ENCODE measurements at regions not wholly inside any gene's neighbourhood (a gene's known extent, or its start where the extent isn't known, plus 50 kb on each side); places are given as distances from the start of the nearest gene placed in this dataset.
"Not testable (repeated sequence)": the region's sequence is repeated elsewhere in the genome, so short reads cannot be mapped to it uniquely, and the experiment has no call there.

DNA sequence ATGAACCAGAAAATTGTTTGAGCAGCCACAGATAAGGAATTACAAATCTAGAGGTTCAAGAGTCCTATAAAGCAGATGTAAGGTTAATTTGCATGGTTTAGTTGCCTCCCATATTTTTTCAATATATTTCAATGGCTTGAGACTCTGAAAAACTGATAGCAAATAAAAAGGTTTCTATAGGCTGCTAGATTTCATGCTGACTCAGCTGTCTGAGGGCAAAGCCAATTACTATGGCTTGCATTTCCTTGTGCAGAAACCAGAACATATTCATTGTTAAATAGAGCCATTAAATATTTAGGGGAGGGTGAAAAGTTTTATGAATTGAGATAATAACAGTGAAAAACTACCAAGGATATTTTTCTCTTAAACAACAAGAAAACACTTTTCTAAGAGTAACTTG lies 278.1 kb upstream of the CADM2 start:
- TF ChIP-seq, protein P1, sequence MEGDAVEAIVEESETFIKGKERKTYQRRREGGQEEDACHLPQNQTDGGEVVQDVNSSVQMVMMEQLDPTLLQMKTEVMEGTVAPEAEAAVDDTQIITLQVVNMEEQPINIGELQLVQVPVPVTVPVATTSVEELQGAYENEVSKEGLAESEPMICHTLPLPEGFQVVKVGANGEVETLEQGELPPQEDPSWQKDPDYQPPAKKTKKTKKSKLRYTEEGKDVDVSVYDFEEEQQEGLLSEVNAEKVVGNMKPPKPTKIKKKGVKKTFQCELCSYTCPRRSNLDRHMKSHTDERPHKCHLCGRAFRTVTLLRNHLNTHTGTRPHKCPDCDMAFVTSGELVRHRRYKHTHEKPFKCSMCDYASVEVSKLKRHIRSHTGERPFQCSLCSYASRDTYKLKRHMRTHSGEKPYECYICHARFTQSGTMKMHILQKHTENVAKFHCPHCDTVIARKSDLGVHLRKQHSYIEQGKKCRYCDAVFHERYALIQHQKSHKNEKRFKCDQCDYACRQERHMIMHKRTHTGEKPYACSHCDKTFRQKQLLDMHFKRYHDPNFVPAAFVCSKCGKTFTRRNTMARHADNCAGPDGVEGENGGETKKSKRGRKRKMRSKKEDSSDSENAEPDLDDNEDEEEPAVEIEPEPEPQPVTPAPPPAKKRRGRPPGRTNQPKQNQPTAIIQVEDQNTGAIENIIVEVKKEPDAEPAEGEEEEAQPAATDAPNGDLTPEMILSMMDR (IDR thresholded peaks at IDR 0.05; ENCODE audit: low read depth, low read length, poor library complexity, severe bottlenecking) = no peak
- Histone ChIP-seq H3K9me2 (replicated peaks; ENCODE audit: control insufficient read depth, low read length) (no peaks in the 10 kb centered on the region), H3K9me3 (ENCODE audit: control insufficient read depth, insufficient read depth, low read length) (no peaks in the 10 kb centered on the region), H4K20me1 (ENCODE audit: control insufficient read depth, insufficient read depth, low read depth, low read length) (no peaks in the 10 kb centered on the region), H3K27ac (ENCODE audit: low read depth, low read length) (no peak overlapping the region), H3K4me2 (ENCODE audit: low read length) (no peak overlapping the region), H3K4me1 (ENCODE audit: control insufficient read depth, low read length) (no peaks in the 10 kb centered on the region), H3K36me3 (ENCODE audit: control insufficient read depth, low read length) (no peaks in the 10 kb centered on the region), H3K4me3 (ENCODE audit: low read length) (no peak overlapping the region), H3F3A (ENCODE audit: control insufficient read depth, insufficient read depth) (no peaks in the 10 kb centered on the region), H3K27me3 (ENCODE audit: control insufficient read depth, low read length) (no peaks in the 10 kb centered on the region), H3K79me2 (ENCODE audit: control insufficient read depth, low read length) (no peaks in the 10 kb centered on the region)

DNA sequence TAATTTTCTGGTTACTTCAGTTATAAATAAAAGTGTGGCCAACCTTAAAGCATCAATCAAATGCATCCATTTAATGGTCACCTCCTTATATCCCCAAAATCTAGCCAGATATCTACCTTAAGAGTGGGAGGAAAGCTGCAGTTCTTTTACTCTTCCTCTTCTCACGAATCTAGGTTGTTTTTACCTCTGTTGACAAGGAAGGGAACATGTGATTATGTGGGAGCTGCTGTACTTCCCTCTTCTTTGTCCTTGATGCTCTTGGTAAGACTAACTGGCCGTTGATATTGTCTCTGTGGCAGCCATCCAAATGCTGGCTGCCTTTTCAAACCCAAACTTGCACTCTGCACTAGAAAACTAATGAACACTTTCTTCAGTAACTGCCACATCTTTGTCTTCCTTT lies 275.3 kb upstream of the CADM2 start:
- Histone ChIP-seq H4K20me1 (ENCODE audit: control insufficient read depth, insufficient read depth, low read depth, low read length) (no peaks in the 10 kb centered on the region), H3K27ac (ENCODE audit: low read depth, low read length) (no peak overlapping the region), H3K4me2 (ENCODE audit: low read length) (no peak overlapping the region), H3K9me2 (replicated peaks; ENCODE audit: control insufficient read depth, low read length) (no peaks in the 10 kb centered on the region), H3K79me2 (ENCODE audit: control insufficient read depth, low read length) (no peaks in the 10 kb centered on the region), H3K27me3 (ENCODE audit: control insufficient read depth, low read length) (no peaks in the 10 kb centered on the region), H3K9me3 (ENCODE audit: control insufficient read depth, insufficient read depth, low read length) (no peaks in the 10 kb centered on the region; the same call in 1 of the 2 replicates), H3K36me3 (ENCODE audit: control insufficient read depth, low read length) (no peaks in the 10 kb centered on the region), H3K4me3 (ENCODE audit: low read length) (no peak overlapping the region), H3F3A (ENCODE audit: control insufficient read depth, insufficient read depth) (no peaks in the 10 kb centered on the region), H3K4me1 (ENCODE audit: control insufficient read depth, low read length) (no peaks in the 10 kb centered on the region)
- TF ChIP-seq, protein P1 (IDR thresholded peaks at IDR 0.05; ENCODE audit: low read depth, low read length, poor library complexity, severe bottlenecking) = no peak
- no peak for TF ChIP-seq EZH2phosphoT487 (IDR thresholded peaks at IDR 0.05; ENCODE audit: borderline replicate concordance, low read length)

DNA sequence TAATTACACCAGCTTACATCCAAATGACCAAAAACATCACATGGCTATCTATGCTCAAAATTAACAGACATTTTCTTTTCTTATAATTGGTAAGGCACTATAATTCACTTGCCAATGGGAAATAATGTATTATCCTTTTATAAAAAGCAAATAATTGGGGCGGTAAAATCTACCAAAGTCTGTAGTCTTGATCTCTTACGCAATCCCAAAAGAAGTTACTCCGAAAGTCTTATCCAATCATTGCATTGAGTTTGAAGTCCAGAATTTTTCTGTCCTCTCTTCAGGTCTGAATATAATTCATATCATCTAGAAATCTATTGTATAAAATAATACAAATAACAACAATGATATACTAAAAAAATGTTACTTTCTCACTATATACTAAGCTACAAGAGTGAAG lies 273.3 kb upstream of the CADM2 start:
- no peaks in the 10 kb centered on the region for H4K20me1 ChIP-seq (ENCODE audit: control insufficient read depth, insufficient read depth, low read depth, low read length)
- no peaks in the 10 kb centered on the region for H3K36me3 ChIP-seq (ENCODE audit: control insufficient read depth, low read length)
- no peak overlapping the region for H3K4me2 ChIP-seq (ENCODE audit: low read length)
- no peaks in the 10 kb centered on the region; the same call in 1 of the 2 replicates for H3K9me3 ChIP-seq (ENCODE audit: control insufficient read depth, insufficient read depth, low read length)
- H3K4me3 ChIP-seq (ENCODE audit: low read length) = no peak overlapping the region
- no peaks in the 10 kb centered on the region for H3K9me2 ChIP-seq (replicated peaks; ENCODE audit: control insufficient read depth, low read length)
- H3K4me1 ChIP-seq (ENCODE audit: control insufficient read depth, low read length) = no peaks in the 10 kb centered on the region
- no peak overlapping the region for H3K27ac ChIP-seq (ENCODE audit: low read depth, low read length)
- H3F3A ChIP-seq (ENCODE audit: control insufficient read depth, insufficient read depth) = no peaks in the 10 kb centered on the region
- no peaks in the 10 kb centered on the region for H3K27me3 ChIP-seq (ENCODE audit: control insufficient read depth, low read length)
- TF ChIP-seq, protein P1 (IDR thresholded peaks at IDR 0.05; ENCODE audit: low read depth, low read length, poor library complexity, severe bottlenecking) = no peak
- no peak for TF ChIP-seq EZH2phosphoT487 (IDR thresholded peaks at IDR 0.05; ENCODE audit: borderline replicate concordance, low read length)
- no peaks in the 10 kb centered on the region for H3K79me2 ChIP-seq (ENCODE audit: control insufficient read depth, low read length)

DNA sequence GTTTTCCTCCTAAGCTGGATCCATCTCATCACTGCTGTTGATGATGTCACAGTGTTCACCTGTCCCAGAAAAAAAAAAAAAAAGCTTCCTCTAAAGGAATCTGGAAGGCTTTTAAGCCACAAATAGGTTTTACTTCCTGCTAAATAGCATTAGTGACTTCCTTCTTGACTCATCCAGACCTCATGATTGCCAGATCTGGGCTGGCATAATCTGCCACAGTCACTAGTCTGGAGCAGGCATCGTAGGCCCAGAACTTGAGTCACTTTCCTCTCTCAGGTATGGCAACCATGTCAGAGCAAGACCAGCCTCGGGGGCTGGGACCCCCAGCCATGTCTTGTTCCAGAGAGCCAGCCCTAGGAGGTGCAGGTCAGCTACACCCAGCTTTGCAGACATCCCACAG lies 266.5 kb upstream of the CADM2 start:
- TF ChIP-seq EZH2phosphoT487 (IDR thresholded peaks at IDR 0.05; ENCODE audit: borderline replicate concordance, low read length) = no peak
- TF ChIP-seq, protein P1 (IDR thresholded peaks at IDR 0.05; ENCODE audit: low read depth, low read length, poor library complexity, severe bottlenecking) = no peak
- no peaks in the 10 kb centered on the region for H3K79me2 ChIP-seq (ENCODE audit: control insufficient read depth, low read length)
- H4K20me1 ChIP-seq (ENCODE audit: control insufficient read depth, insufficient read depth, low read depth, low read length) = no peaks in the 10 kb centered on the region
- no peaks in the 10 kb centered on the region; the same call in 1 of the 2 replicates for H3K9me3 ChIP-seq (ENCODE audit: control insufficient read depth, insufficient read depth, low read length)
- no peaks in the 10 kb centered on the region for H3K27me3 ChIP-seq (ENCODE audit: control insufficient read depth, low read length)
- no peak overlapping the region for H3K4me2 ChIP-seq (ENCODE audit: low read length)
- H3F3A ChIP-seq (ENCODE audit: control insufficient read depth, insufficient read depth) = no peaks in the 10 kb centered on the region
- H3K9me2 ChIP-seq (replicated peaks; ENCODE audit: control insufficient read depth, low read length) = no peaks in the 10 kb centered on the region
- H3K27ac ChIP-seq (ENCODE audit: low read depth, low read length) = no peak overlapping the region
- H3K36me3 ChIP-seq (ENCODE audit: control insufficient read depth, low read length) = no peaks in the 10 kb centered on the region
- H3K4me3 ChIP-seq (ENCODE audit: low read length) = no peak overlapping the region
- no peaks in the 10 kb centered on the region for H3K4me1 ChIP-seq (ENCODE audit: control insufficient read depth, low read length)

DNA sequence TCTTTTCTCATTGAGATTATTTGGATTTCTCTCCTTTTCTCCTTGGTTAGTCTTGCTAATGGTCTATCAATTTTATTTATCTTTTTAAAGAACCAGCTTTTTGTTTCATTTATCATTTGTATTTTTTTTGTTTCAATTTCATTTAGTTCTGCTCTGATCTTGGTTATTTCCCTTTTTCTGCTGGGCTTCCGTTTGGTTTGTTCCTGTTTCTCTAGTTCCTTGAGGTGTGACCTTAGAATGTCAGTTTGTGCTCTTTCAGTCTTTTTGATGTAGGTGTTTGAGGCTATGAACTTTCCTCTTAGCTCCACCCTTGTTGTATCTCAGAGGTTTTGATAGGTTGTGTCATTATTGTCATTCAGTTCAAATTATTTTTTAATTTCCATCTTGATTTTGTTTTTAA lies 248.5 kb upstream of the CADM2 start:
- not testable (repeated sequence) for H4K20me1 ChIP-seq (ENCODE audit: control insufficient read depth, insufficient read depth, low read depth, low read length); H3F3A ChIP-seq (ENCODE audit: control insufficient read depth, insufficient read depth); H3K9me3 ChIP-seq (ENCODE audit: control insufficient read depth, insufficient read depth, low read length); H3K4me1 ChIP-seq (ENCODE audit: control insufficient read depth, low read length); H3K9me2 ChIP-seq (replicated peaks; ENCODE audit: control insufficient read depth, low read length); H3K4me3 ChIP-seq (ENCODE audit: low read length); H3K27ac ChIP-seq (ENCODE audit: low read depth, low read length); H3K79me2 ChIP-seq (ENCODE audit: control insufficient read depth, low read length); H3K36me3 ChIP-seq (ENCODE audit: control insufficient read depth, low read length); H3K4me2 ChIP-seq (ENCODE audit: low read length); H3K27me3 ChIP-seq (ENCODE audit: control insufficient read depth, low read length)

Measured in DOHH2 (cell line).